Panc1 (cell line): ENCODE measurements at regions not wholly inside any gene's neighbourhood (a gene's known extent, or its start where the extent isn't known, plus 50 kb on each side); places are given as distances from the start of the nearest gene placed in this dataset.

ENCODE experiments used
- ATAC-seq: fragments of 200-7000 bp; cut with Tn5 transposase; 2 replicates; pipeline ENCODE4 v1.9.1; 2020; ENCODE audit warnings: mild to moderate bottlenecking, moderate library complexity
- BruUV-seq: library from RNA; stranded (reverse); fragments of 400-500 nt; replicated peaks from 2 replicates; lab custom pipeline; 2021; lab: Mats Ljungman, UMichigan
- CTCF ChIA-PET: fragments of 300-600 bp; sonication (Branson Sonifier 250); formaldehyde crosslinking; loops from one replicate; lab custom pipeline; 2022; ENCODE audit warnings: antibody characterized with exemption; lab: Charles Lee
- POLR2A ChIA-PET: fragments of 300-600 bp; sonication (Branson Sonifier 250); formaldehyde crosslinking; loops from one replicate; lab custom pipeline; 2022; ENCODE audit warnings: antibody characterized with exemption; lab: Charles Lee
- DNase-seq: peaks from one replicate; pipeline ENCODE4 v3.0.0-alpha.2; 2010; ENCODE audit warnings: low read depth, low spot score
- H3K27ac ChIP-seq: 2 replicates; pipeline ENCODE4 v1.5.1; 2011; ENCODE audit warnings: mild to moderate bottlenecking, low read length, inconsistent platforms
- H3K27me3 ChIP-seq: fragments of 200-500 bp; sonication (Bioruptor generic); 2 replicates; pipeline ENCODE4 v1.6.0; 2014; ENCODE audit warnings: low read length, inconsistent platforms; ENCODE audit not compliant: control insufficient read depth, insufficient read depth
- H3K36me3 ChIP-seq: fragments of 200-500 bp; sonication (Bioruptor generic); 2 replicates; pipeline ENCODE4 v1.5.1; 2014; ENCODE audit warnings: inconsistent platforms, mild to moderate bottlenecking, low read length, moderate library complexity; ENCODE audit not compliant: control insufficient read depth, insufficient read depth
- H3K4me1 ChIP-seq: 2 replicates; pipeline ENCODE4 v1.5.1; 2011; ENCODE audit warnings: inconsistent platforms, mild to moderate bottlenecking, low read length, moderate library complexity; ENCODE audit not compliant: control insufficient read depth, insufficient read depth
- H3K4me3 ChIP-seq, 2 experiments: 2 replicates each; pipeline ENCODE4 v1.5.1; 2011 to 2012; ENCODE audit warnings: low read depth in 2 of 2, low read length in 2 of 2, mild to moderate bottlenecking in 2 of 2, inconsistent platforms in 1 of 2, moderate library complexity in 1 of 2
- H3K9me3 ChIP-seq: fragments of 200-500 bp; sonication (Bioruptor generic); 2 replicates; pipeline ENCODE4 v1.5.1; 2014; ENCODE audit warnings: low read depth, mild to moderate bottlenecking, inconsistent platforms, low read length, moderate library complexity; ENCODE audit not compliant: control insufficient read depth, insufficient read depth
- CTCF ChIP-seq: fragments of 450-650 bp; IDR thresholded peaks from 2 replicates; pipeline ENCODE4 v1.5.1; 2017; ENCODE audit warnings: mild to moderate bottlenecking
- POLR2AphosphoS5 ChIP-seq: IDR thresholded peaks from 2 replicates; pipeline ENCODE4 v1.6.1; 2012; ENCODE audit warnings: mild to moderate bottlenecking, low read depth, low read length, moderate library complexity
- SIN3A ChIP-seq: IDR thresholded peaks from 2 replicates; pipeline ENCODE4 v1.6.1; 2012; ENCODE audit warnings: low read depth, mild to moderate bottlenecking, low read length, moderate library complexity, borderline replicate concordance; ENCODE audit not compliant: insufficient read depth
- TCF7L2 ChIP-seq: IDR thresholded peaks from 2 replicates; pipeline ENCODE4 v1.6.1; 2011; ENCODE audit warnings: mild to moderate bottlenecking, low read depth, low read length, inconsistent platforms
- in situ Hi-C: cut with HindIII; loops from 2 replicates; pipeline ENCODE4 v1.10.0; 2016; ENCODE audit warnings: low sequenced_read_pairs, low pct_unique_long_range_greater_than_20kb
- intact Hi-C: fragments of 100-400 bp; cut with micrococcal nuclease; formaldehyde crosslinking; loops from one replicate; pipeline ENCODE4 v1.10.0; 2022; ENCODE audit not compliant: unreplicated experiment
- TF ChIP-seq, protein P1 (sequence below), 2 experiments: IDR thresholded peaks; 2 replicates each; pipeline ENCODE4 v1.6.1; 2011 to 2012; ENCODE audit warnings: low read depth in 2 of 2, control low read depth in 1 of 2, low read length in 1 of 2, mild to moderate bottlenecking in 1 of 2, moderate library complexity in 1 of 2; ENCODE audit not compliant: insufficient read depth in 1 of 2

GRCh38 chr1:65531972-65532570 lies 111.6 kb downstream of the LEPR start:
- no peak overlapping the region for H3K4me3 ChIP-seq
- CTCF ChIA-PET: no interaction called here
- H3K9me3 ChIP-seq: 0 out of 2 replicates have a peak, but pooled peaks cover 6% of the 10 kb centered on the region
- ATAC-seq: no peak
- H3K27ac ChIP-seq: no peak overlapping the region
- no peaks in the 10 kb centered on the region for H3K4me1 ChIP-seq
- H3K27me3 ChIP-seq: peaks cover 6% of the 10 kb centered on the region
- no peaks in the 10 kb centered on the region for H3K36me3 ChIP-seq
- DNase-seq: no peak
- BruUV-seq: no TSS peak
- in situ Hi-C loops (no loop called here), intact Hi-C loops (no loop called here)
- POLR2A ChIA-PET: no interaction called here
- no peak for TF ChIP-seq TCF7L2
- TF ChIP-seq, protein P1, sequence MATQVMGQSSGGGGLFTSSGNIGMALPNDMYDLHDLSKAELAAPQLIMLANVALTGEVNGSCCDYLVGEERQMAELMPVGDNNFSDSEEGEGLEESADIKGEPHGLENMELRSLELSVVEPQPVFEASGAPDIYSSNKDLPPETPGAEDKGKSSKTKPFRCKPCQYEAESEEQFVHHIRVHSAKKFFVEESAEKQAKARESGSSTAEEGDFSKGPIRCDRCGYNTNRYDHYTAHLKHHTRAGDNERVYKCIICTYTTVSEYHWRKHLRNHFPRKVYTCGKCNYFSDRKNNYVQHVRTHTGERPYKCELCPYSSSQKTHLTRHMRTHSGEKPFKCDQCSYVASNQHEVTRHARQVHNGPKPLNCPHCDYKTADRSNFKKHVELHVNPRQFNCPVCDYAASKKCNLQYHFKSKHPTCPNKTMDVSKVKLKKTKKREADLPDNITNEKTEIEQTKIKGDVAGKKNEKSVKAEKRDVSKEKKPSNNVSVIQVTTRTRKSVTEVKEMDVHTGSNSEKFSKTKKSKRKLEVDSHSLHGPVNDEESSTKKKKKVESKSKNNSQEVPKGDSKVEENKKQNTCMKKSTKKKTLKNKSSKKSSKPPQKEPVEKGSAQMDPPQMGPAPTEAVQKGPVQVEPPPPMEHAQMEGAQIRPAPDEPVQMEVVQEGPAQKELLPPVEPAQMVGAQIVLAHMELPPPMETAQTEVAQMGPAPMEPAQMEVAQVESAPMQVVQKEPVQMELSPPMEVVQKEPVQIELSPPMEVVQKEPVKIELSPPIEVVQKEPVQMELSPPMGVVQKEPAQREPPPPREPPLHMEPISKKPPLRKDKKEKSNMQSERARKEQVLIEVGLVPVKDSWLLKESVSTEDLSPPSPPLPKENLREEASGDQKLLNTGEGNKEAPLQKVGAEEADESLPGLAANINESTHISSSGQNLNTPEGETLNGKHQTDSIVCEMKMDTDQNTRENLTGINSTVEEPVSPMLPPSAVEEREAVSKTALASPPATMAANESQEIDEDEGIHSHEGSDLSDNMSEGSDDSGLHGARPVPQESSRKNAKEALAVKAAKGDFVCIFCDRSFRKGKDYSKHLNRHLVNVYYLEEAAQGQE (IDR thresholded peaks at IDR 0.05; ENCODE audit: insufficient read depth in 1 of 2, low read depth in 2 of 2, low read length in 1 of 2): no peak
- TF ChIP-seq SIN3A: no peak
- TF ChIP-seq POLR2AphosphoS5: no peak
- no peak for TF ChIP-seq CTCF

DNA sequence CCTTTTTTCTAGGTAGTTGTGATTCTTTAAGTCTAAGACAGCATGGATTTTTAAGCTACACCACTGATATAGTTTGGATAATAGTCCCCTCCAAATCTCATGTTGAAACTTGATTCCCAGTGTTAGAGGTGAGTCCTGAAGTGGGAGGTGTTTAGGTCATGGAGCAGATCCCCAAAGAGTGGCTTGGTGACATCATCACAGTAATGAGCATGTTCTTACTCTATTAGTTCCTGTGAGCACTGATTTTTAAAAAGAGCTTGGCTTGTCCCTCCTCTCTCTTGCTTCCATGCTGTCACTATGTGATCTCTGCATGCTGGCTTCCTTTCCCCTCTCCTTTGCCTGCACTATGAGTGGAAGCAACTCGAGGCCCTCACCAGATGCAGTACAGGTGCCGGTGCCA lies 115.5 kb downstream of the LEPR start:
- Histone ChIP-seq H3K4me1 (no peaks in the 10 kb centered on the region), H3K36me3 (no peaks in the 10 kb centered on the region), H3K27me3 (no peaks in the 10 kb centered on the region), H3K27ac (no peak overlapping the region), H3K4me3 (no peak overlapping the region), H3K9me3 (0 out of 2 replicates have a peak, but pooled peaks cover 6% of the 10 kb centered on the region)
- CTCF ChIA-PET: no interaction called here
- intact Hi-C loops: loop anchor here (2.0 kb wide), 1 partner anchor 61 kb away; no protein-coding TSS in a partner anchor
- no peak for DNase-seq
- in situ Hi-C loops: no loop called here
- no peak for ATAC-seq
- BruUV-seq: no TSS peak
- no peak for TF ChIP-seq POLR2AphosphoS5
- no peak for TF ChIP-seq TCF7L2
- no peak for TF ChIP-seq SIN3A
- no peak for TF ChIP-seq CTCF
- TF ChIP-seq, protein P1 (IDR thresholded peaks at IDR 0.05; ENCODE audit: insufficient read depth in 1 of 2, low read depth in 2 of 2, low read length in 1 of 2): no peak
- POLR2A ChIA-PET: no interaction called here
